GM21576 (cell line): ENCODE measurements at regions not wholly inside any gene's neighbourhood (a gene's known extent, or its start where the extent isn't known, plus 50 kb on each side); places are given as distances from the start of the nearest gene placed in this dataset.

ENCODE experiments used
- ATAC-seq: cut with Tn5 transposase; IDR thresholded peaks from one replicate; pipeline ENCODE4 v1.9.1; 2021; ENCODE audit warnings: mild to moderate bottlenecking, moderate library complexity; ENCODE audit not compliant: unreplicated experiment

DNA sequence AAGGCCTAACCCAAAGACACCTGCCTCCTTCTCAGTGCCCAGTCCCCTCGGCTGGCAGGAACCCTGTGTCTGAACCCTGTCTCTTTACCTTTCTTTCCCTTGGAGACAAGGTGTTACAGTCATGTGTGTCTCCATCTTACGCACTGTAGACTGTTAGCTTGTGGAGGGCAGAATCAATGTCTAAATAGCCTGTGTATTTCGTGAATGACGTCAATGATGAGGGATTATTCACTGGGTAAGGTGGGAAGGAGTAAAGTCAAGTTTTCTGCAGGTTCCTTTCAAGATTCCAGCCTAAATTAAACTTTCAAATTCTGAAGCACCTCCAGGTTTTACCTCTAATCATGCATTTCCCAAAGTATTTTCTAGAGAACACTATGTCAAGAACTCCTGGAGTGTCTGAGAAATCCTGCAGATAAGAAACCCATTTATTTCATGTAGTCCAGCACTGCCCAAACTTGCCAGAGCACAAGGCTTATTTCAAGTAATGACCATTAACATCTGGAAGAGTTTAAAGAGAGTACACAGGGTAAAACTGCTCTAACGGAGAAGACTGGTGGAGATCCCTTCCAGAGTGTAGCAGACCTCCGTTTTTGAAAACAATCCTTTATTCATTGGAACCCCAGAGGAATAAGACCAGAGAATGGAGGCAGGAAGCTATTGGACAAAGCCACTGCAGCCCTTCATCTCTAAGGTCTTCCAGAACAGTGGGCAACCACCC is 72.8 kb downstream of the KCNF1 start:
- ATAC-seq: no peak

DNA sequence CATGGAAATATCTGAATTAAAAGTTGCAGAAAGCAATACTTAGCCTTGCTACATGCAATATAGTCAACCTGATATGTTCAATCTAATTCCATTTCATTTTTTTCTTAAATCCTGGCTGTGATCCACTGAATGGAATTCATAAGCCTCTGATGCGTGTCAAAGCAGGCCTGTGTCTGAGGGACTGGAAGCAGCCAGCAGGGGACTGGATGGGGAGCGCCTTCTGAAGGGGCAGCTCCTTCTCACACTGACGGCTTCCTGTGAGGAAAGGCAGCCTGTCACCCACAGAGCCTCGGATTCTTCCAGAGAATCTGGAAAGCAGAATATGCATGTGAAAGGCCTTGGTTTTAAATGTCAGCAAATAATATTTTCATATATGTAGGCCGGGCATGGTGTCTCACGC is 73.5 kb downstream of the KCNF1 start:
- no peak for ATAC-seq

DNA sequence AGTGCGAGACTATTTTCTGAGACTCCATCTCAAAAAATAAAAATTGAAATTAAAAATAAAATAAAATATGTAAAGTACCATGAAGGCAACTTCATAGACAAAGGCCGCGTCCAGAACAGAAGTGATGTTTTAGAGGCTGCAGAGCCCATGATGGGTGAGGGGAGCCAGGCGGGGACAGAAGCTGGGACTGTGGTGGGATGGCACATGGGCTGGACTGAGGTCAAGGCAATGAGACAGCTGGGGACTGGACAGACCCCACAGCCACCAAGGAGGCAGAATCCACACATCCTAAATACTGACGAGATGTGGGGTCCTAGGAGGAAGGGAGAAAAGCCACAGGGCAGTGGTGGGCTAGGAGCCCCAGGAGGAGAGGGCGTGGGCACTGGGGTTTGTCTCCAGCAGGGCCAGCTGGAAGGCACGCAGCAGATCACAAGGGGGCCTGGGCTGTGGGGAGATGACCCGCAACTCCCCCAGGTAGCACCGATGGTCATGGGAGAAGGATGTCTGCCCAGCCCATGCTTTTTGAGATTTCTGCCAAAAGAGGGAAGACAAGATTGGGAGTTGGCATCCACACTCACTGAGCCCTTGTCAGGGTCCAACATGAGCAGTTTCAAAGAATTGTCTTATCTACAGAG is 74.3 kb downstream of the KCNF1 start:
- ATAC-seq: no peak

DNA sequence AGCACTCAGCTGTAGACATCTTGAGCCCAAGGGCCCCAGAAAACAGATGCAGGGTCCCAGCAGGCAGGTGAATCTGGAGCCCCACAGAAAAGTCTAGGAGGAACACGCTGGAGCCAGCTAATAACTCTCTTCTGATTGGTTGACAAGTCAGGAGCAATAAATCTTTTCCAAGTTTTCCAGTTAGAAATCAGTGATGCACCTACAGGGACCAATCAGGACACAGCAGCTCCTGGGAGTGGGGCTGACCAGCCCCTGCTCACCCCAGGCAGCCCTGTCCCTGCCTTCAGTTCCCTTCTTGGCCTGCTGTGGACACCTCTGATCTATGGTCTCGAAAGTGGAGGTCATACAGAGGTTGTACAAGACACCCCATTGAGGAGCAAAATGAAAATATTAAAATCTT is 75.7 kb downstream of the KCNF1 start:
- ATAC-seq: no peak

DNA sequence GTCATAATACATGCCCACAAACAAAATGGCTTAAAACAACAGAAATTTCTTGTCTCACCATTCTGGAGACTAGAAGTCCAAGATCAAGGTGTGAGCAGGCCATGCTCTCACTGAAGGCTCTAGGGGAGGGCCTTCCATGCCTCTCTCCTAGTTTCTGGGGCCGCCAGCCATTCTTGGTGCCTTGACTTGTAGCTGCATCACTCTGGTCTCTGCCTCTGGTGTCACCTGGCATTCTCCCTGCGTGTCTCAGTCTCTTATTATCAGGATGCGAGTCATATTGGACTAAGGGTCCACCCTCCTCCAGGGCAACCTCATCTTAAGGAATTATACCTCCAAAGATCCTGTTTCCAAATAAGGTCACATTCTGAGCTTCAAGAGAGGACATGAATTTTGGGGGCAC is 76.1 kb downstream of the KCNF1 start:
- ATAC-seq: no peak

DNA sequence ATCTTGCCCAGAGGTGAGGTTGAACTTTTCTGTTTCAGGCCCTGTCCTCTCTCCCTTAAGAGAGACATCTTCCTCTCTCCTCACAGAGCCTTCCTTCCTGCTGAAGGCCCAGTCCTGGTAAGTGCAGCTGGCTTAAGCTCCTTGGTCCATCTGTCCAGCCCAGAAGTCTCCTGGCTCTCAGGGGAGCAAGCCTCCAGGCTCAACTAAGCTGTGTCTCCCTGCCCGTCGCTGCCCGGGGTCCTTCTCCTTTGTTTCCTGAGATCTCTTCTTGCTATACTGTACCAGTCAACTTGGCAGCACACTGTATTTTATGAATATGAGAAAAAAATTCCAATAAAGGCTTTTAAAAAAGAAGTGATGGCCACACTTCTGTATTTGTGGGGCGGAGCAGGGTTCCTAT is 77.4 kb downstream of the KCNF1 start:
- no peak for ATAC-seq

DNA sequence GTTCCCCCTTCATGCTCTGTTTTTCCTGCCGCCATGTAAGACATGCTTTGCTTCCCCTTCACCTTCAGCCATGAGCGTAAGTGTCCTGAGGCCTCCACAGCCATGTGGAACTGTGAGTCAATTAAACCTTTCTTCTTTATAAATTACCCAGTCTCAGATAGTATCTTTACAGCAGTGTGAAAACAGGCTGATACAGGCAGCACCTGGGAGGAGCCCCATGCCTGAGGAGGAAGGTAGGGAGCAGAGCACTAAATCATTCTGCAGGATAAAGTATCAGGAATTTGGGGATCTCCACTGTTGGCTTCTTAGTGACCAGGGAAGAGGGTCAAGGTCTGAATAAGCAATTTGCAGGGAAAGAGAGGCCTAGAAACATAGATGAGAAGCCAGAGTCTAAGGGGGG is 78.0 kb downstream of the KCNF1 start:
- no peak for ATAC-seq

DNA sequence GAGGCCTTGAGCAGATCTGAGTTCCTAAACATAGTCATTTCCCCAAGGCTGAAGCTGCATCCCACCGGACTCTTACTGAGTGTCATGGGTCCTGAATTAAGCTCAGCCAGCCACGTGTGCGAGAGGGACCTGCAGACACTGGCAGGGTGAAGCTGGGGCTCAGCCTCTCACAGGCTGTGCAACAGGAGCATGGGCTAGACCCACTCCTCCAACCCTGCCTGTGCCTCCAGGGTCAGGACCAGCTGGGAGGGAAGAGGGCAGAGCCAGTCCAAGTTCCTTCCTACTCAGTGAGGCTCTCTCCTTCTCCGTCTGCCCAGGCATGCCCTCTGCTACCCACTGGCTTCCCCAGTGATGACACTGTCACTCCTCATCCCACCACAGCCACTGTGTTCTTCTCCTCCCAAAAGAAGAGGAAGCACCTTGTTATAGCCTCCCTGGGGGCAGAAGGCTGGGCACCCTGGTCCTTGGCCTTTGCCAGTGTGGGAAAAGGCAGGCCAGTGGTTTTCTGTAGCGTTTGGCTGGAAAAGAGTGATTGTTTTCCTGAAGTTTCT is 78.9 kb downstream of the KCNF1 start:
- no peak for ATAC-seq

DNA sequence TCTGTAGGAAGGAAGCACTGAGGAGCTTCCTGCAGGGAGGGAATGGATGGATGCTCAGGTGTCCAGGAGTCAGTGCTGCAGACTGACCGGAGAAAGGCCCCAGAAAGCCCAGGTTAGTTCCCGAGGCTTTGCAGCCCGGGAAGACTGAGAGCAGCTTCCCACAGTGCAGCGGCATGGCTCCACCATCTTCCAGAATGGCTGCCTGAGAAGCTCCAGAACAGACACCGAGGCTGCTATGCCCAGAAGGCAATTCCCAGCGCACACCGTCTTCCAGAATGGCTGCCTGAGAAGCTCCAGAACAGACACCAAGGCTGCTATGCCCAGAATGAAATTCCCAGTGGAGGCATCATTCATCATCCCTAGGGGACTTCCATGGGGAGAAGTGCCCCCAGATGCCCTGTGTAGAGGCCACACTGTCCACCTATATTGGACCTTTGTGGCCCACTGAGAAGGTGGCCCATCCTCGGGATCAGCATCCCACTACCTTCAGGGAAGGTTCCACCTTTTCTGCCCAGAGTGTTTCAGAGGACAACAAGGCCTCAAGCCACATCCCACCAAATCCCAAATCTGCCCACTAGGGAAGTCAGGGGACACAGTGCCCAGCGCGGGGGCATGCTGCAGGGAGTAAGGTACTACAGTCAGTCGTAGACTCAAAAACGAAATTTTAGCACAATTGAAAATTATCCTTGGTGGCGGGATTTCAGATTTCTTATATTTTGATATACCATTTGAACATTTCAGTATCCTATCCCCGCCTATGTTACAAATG is 80.5 kb downstream of the KCNF1 start:
- no peak for ATAC-seq

DNA sequence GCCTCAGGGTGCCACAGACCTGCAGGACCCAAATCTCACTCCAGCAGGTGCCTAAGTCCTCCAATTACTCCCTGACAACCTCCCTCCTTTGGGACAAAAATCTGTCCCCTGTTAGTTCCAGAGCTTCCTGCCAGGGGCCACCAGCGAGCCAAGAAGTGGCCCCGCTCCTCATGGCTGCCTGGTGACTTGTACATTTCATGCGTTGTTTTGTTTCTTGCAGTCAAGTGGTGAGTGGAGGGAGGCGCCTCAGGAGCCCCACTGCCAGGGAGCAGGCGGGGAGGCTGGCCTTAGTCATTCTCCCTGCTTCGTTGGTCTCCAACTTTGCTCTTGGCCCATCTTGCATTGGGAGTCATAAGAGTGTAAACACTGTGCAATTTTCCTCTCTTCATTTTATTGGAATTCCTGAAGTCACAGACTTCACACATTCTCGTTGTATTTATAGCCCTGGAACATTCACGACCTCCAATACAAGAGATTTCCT is 81.3 kb downstream of the KCNF1 start:
- ATAC-seq: no peak

DNA sequence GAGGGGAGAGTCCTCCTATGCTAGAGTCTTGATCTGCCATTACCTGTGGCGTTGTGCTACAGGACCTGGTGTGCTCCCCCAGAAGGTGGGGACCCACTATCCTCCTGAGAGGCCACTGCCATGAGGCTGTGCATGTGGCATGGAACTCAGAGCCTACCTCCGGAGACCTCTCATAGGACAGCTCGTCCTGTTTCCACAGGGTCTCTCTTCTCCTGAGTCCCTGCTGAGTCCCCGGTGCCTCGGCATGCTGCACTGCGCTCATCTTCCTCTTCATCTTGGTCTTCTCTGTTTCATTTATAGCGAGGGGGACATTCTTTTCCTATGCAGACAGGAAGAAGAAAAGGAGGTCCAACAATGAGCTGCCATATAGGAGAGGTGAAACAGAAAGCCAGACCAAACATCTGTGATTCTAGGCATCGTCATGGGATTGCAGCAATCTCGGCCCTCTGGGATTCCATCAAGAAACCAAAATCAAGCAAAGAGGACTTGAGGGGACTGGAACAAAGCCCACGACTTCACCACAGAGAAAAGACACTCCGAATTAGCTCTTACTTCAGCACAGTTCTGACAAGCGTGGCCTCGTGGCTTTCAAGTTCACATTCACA is 83.7 kb downstream of the KCNF1 start:
- ATAC-seq: no peak

DNA sequence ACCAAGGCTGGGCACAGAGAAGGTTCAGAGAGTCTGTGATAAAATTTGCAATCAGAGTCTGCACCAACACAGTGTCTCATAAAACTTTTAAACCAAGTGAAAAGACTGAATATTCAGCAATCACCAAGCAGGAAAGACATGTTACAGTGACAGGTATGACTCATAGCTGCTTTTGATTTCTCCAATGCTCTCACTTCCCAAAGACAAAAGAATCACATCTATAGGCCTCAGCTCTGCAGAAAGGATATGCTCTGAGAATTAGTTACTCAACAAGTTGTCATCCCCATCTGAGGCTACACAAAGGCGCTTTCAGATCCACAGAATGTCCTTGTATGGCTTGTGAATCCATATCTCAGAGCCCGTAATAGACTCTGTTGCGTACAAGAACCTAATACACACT is 92.5 kb downstream of the KCNF1 start:
- no peak for ATAC-seq

DNA sequence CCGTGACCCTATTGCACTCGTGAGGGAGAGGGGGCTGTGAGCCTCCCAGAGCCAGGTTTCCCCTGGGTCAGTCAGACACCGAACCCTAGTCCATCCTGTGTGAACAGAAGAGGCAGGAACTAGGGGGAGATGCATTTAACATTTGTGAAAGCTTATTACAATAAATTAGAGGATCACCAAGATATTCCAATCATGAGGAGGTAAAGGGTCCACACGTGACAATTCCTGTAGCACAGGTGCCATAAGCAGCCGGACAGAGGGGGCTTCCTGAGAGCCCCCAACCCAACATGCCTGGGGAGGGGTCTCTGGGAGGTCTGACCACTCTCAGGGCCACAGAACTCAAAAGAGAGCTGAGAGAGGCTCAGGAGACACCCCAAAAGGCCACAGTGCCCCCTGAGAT is 93.3 kb downstream of the KCNF1 start:
- no peak for ATAC-seq

DNA sequence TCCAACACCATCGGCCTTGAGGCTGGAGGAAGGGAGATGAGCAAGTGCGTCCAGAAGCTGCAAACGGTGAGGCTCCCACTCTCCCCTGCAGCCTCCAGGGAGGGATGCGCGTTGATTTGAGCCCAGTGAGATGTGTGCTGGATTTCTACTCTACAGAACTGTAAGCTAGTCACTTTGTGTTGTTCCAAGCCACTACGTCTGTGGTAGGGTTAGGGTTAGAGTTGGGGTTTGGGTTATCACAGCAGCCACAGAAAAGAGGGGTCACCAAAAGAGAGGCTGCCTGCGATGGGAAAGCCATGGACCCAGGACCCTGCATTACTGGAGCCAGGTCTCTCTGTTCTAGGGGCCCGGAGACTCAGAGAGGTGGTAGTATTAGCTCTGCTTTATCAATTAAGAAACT is 94.5 kb downstream of the KCNF1 start:
- no peak for ATAC-seq

DNA sequence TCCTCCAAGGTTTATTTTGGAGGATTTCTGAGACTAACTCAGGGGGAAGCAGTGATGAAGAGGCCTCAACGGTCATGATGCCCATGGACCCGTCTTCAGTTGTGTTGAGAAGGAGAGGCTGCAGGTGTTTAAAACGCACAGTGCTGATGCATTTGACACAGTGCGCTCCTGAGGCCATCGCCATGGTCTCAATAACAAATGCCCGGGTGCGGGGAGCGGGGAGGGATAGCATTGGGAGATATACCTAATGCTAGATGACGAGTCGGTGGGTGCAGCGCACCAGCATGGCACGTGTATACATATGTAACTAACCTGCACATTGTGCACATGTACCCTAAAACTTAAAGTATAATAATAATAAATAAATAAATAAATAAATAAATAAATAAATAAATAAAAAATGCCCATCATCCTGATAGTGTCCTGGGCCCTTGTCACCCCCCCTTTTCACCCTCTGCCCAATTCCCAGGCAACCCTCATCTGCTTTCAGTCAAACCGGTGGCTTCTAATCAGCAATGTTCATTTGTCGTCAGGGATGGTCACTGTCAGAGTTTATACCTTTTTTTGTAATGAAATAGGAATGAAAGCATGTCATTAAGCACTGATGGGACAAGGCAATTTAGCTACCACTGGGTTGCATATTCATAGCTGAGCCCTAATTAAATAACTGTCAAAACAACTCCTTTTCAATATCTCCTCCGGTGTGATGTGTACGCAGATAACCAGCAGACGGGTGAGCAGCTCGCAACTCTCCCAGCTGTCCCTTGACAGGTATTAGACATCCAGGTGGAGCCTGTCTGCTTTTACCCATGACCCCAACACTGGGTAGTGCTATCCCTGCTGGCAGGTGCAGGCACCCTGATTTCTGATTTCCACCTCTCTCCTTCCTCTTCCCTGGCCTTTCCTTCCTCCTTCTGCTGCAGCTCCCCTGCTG is 95.9 kb downstream of the KCNF1 start:
- no peak for ATAC-seq

DNA sequence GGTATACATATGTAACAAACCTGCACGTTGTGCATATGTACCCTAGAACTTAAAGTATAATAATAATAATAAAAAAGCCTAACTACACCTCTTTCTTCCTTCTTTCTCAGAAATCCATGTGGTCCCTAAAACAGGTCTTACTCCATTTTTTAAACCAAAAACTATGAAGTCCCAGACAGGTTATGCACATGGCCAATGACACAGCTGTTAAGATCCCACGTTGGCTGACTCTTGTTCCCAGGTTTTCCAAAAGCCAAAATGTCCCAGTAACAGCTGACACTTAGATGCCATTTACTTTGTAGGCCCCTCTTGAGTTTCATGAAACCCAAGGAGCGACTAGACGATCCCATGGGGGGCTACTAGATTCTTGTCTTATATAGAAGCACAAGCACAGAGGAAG is 97.0 kb downstream of the KCNF1 start:
- no peak for ATAC-seq

DNA sequence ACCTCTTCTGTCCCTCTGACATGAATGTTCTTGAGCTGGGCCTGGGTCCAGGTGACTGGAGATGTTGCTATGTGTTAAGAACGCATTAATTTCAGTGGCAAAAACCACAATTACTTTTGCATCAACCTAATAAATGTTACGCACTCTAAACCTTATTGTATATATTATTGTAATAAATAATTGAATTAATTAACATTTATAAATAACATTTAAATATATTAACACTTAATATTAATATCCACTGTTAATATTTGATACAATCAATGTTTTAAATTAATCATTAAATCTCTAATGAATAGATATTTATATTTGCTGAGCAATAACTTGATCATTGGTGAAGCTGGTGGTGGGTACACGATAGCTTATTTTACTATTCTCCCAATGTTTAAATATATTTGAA is 97.4 kb downstream of the KCNF1 start:
- no peak for ATAC-seq

DNA sequence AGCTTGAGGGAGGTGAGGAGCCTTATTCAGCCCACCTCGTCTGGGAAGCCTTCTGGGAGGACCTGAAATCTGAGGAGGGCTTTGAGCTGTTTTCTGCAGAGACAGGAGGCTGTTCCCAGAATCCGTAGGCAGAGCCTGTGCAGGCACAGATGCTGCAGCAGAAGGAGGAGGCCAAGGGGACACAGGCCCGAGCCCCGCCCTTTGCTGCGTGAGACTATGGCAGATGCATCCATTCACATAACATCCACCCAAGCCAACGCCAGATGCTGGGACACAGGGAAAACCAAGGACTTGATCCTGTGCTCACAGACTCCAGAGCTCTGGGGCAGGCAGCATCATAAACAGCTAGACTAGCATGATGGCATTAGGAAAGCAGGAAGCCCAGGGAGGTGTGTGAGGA is 98.2 kb downstream of the KCNF1 start:
- no peak for ATAC-seq

DNA sequence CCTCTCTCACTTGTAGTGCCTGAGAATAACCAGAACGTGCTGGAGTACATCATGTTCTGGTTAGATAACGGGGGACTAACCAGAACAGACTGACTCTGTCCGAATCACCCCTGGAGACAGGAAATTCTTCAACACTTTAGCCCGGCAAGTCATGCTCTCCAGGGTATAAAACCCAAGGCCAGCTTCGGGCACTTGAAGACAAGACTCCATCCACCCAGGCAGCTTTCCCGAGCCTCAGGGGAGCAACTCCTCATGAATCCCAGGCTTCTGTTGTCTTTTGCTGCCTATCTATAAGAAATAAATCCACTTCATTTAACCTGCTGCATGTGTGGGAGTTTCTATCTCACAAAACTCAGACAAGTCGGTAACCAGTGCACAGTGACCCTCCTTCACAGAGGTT is 99.6 kb downstream of the KCNF1 start:
- ATAC-seq: no peak

DNA sequence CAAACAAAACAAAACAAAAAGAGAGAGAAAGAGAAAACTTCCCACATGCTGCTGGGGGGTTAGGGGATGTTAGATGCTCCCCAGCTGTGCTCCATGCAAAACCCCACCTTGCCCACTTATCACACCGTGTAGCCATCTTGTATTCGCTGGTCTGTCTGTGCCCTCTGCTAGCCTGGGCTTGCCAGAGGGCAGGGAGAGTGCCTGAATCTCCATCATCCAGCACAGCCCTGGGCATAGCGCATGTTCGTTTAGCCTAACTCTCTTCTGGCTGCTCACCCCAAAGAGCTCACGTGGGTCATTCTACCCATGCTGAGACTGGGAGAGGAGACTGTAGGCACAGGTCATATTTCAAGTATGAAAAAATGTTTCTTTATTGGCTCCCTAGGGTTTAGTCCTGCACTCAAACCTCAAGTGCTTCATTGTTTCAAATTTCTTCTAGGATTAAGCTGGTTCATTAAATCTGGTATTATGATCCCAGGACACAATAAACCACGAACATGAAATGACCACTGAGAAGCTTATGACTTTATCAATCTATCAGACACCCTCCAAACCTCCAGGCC is 100.5 kb downstream of the KCNF1 start:
- no peak for ATAC-seq
